IPS-NIHi11 (cell line): ENCODE measurements at regions not wholly inside any gene's neighbourhood (a gene's known extent, or its start where the extent isn't known, plus 50 kb on each side); places are given as distances from the start of the nearest gene placed in this dataset.
A peak's percentile ranks its signal among the peaks of the same experiment; 100 is the strongest.

Experiments used
- DNase-seq: peaks from one replicate; pipeline ENCODE4 v3.0.0; 2012; ENCODE audit warnings: mixed read lengths, low spot score

DNA sequence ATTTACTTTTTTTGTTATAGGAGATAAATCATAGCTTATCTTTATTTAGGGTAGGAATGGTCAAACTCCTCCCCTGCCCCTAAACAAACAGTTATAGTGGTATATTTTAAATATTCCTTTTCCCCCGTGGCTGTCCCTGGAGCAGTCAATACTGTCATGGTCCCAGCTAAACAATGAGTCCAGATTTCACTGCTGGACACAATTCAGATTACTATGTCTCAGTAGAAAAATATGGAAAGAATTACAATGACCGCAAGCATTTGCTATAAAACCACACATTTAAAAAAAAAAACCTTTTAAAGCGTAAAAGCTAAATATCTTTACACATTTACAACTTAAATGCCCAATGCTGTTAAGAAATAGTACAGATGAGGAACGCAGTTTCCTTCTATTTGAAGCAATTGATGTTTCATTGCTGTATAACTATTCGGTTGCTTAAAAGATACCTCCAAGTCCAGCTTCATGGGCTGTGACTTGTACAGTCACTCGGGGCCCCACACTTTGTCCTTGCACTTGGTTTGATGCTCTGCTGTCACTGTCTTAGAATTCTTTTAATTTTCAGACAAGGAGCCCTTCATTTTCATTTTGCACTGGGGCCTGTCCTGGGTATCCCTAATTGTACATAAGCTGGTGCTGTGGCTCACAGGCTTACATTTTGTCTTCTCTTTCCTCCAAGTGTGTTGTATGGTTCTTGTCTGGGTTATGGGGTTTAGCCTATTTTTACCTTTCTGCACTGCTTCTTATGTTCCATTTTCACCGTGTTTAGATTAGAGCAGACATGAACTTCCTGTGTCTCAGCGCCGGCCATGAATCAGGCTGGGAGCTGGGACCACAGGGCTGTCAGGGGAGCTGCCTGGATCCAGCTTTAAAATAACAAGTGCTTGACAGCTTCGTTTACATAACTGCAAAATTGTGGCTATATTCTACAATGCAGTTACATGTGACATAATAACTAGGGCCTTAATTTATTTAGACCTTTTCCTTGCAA is 530.2 kb upstream of the FZD8 start:
- DNase-seq: no peak

DNA sequence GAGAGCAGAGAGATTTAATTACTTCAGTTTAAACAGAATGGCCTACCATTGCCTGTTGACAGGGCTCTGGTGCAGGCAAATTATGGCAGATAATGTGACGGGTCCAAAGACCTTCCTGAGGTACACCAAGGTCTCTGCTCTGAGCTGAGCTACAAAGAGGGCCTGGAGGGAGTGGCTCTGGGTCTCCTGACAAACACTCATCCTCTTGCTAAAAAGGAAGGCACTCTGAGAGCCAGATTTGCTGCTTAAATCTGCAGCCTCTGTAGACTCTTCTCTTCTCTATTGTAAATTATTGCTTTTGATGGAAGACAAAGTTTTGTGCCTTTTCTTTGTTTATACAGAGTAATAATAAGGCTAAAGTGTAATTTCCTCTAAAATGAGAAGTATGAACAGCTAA is 529.5 kb upstream of the FZD8 start:
- peak; percentile 19 for DNase-seq

DNA sequence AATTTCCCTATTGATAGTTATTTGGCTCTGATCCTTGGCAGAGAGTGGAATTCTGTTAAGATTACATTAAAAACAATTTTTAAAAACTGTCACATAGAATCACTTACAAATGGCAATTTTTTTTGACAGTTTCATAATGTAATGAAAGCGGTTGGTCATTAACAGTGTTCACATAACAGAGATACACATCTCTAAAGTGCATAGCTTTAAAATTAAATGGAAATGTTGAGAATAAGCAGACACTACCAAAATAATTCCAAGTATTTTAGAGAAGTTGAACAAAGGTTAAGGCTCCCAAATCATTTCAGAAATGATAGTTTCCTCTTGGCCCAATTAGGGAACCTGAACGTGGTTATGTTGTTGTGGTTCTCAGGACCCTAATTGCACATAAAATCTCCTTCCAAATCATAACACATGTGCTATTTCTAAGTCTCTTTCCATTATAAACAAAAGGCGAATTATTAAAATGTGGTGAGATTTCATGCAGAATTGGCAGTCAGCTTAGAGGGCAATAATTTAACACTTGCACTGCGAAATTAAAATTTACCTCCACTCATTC is 528.9 kb upstream of the FZD8 start:
- DNase-seq: no peak

DNA sequence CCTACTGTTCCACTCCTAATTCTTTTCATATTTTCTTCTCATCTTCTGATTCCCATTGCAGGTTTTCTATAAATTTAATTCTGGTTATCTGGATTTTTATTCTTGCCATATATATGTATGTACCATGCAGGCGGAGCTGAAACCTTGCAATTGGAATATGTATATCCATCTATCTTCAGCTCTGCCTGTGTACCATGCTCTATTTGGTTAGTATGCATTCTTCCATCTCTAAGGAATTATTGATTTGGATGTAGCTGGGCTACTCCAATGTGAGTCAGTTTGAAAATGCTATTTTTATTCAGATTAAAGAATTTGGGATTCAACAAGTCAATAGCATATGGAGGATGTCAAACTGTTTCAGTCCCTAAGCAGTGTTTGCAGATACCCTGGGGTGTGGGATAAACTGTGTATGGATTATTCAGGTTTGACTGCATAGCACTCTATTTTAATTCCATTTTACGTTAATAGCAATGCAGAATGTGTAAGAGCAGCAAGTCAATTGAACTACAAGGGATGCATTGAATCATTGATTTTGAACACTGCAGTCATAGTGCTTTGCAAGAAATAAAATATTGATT is 528.1 kb upstream of the FZD8 start:
- DNase-seq: no peak

DNA sequence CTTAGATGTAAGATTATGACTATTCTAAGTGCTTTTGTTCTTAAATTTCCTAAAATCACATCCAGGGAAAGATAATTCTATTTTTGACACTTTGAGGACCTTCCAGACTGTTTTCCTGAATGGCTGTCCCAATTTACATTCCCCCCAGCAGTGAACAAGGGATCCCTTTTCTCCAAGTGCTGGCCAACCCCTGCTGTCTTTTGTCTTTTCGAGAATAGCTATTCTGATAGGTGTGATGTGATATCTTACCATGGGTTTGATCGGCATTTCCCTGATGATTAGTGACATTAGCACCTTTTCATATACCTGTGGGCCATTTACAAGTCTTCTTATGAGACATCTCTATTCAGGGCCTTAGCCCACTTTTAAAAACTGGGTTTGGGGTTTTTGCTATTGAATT is 526.7 kb upstream of the FZD8 start:
- DNase-seq: no peak

DNA sequence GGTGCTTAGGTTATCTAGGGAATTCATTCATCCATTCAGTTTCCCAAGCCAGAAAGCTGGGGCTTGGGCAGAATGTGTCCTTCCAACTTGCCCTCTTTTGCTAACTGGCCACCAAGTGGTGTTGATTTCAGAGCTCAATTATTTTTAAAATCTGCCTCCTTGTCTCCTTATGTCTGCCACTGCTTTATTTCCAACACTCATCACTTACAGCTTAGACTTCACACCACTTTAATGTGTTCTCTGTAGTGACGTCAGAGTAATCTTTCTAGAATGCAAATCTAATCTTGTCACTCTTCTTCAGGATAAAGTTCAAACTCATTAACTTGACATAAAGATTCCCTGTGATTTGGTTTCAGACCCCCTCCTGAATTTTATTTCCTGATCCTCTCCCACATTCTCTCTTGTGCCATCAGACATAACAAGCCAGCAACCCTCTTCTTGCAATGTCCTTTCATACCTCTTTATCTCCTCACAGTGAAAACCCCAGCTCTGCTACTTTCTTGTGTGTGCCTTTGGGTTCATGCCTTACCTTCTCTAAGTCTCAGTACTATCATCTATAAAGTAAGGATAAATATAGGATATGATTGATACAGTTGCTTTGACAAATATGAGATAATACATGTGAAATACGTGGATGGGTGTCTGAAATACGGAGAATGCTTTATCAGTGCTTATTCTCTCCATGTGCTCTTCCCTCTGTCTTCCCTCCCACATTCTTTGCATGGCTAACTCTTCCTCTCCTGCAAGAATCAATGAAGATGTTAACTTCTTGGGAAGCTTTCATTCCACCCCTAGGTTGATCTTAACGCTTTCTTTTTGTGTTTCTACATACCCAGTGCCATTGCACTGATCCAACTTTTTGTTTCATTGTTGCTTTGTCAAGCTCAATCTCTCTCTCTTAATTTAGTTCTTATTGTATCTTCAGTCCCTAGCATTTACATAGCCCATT is 522.7 kb upstream of the FZD8 start:
- no peak for DNase-seq

DNA sequence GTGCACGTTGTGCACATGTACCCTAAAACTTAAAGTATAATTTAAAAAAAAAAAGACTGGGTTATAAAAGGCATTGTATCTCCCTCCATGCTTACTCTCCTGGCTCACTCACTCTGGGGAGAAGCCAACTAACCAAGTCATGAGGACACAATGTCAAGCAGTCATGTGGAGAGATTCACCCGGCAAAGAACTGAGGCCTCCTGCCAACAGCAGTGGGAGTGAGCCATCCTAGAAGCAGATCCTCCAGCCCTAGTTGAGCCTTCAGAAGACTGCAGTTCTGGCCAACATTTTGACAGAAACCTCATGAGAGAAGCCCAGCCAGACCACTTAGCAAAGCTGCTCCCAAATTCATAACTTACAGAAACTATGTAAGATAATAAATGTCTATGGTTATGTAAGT is 521.7 kb upstream of the FZD8 start:
- no peak for DNase-seq

DNA sequence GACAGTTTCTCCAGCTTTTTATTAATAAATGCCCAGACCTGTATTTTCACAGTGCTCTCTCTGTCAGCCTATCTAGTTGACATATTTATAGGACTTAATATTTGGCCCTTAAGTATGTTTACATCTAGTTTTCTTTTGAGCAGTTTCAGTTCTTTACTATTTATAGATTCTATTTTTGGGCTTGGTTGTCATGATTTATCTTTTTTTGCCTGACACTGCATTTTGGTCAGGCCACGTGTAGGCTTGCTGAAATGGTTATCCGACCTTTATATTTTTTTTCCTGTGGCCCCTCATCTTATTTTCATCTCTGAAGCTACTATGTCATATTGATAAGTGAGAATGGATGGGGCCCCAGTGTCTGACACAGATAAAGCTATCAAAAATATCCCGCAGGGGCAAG is 515.4 kb upstream of the FZD8 start:
- no peak for DNase-seq

DNA sequence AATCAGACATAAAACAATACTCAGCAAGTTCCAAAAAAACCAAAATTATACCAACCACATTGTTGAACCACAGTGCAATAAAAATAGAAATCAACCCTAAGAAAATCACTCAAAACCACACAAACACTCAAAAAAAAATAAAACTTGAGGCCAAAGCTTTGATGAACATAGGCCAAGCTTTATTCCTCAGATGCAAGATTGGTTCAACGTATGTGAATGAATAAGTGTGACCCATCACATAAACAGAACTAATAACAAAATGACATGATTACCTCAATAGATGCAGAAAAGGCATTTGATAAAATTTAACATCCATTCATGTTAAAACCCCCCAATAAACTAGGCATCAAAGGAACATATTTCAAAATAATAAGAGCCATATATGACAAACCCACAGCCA is 506.1 kb upstream of the FZD8 start:
- DNase-seq: no peak

DNA sequence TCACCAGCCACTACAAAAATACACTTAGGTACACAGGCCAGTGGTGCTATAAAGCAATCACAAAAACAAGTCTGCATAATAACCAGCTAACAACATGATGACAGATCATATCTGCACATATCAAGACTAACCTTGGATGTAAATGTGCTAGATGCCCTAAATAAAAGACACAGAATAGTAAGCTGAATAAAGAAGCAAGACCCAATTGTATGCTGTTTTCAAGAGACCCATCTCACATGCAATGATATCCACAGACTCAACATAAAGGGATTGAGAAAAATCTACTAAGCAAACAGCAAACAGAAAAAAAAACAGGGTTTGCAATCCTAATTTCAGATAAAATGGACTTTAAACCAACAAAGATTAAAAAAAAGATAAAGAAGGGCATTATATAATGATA is 505.4 kb upstream of the FZD8 start:
- DNase-seq: no peak

DNA sequence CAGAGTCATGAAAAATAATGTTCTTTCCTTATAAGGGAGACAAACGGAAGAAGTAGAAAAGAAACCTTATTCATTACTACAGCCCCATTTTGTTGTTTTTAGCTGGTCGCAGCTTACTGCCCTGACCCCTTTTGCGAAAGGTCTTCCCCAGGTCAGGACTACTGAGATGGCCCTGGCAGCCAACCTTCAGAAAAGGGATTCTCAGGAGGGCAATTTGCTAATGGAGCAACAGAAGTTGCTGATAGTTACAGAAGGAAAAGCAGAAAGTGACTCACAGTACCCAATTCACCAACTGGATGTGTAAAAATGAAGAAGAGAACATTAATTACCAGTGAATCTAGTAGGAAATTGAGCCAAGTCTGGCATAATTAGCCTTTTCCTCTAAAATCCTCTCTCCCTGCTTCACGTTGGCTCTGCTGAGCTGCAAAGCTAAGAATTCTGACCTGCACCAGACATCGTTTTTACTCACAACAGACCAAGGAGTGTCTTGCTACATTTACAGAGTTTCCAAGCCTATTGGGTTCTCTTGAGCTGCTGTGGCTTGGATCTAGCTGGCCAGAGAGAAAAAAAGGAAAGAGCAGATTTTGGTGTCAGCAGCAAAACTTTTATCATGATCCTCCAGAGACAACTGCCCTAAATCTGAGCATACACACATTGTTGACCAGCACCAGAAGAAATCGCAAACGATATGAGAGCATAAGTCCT is 499.9 kb upstream of the FZD8 start:
- DNase-seq: no peak

DNA sequence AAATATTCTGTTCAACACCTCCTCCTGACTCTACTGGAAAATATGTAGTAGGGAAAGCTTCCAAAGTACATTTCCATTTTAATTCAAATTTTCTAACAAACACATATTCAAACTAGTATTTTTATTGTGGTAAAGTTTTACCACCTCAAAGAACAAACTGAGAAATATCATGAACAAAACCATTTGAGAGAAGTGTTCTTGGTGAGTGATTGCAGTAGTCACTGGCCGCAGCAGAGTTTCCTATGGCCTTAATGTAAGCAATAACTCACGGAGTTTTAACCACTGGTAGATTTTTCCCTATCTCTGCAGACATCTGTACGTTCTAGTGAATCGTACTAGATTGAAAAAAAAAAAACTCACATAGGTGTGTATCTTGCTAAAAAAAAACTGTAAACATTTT is 487.0 kb upstream of the FZD8 start:
- no peak for DNase-seq

DNA sequence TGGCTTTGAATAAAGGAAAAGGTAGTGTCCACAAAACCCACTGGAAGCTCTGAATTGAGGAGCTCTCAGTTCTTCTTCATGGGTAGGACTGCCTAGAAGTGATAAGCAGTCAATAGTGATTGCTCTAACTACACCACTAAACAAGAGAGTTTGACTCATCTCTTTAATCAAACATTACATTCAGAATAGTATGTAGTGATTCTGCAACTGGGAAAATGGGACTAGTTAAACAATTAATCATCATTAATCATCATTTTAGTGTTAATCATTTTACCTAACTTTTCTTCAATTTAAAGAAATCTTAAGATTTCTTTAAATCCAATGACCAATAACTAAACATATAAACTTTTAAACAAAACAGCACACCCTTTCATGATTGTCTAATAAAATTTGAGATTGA is 484.0 kb upstream of the FZD8 start:
- no peak for DNase-seq

DNA sequence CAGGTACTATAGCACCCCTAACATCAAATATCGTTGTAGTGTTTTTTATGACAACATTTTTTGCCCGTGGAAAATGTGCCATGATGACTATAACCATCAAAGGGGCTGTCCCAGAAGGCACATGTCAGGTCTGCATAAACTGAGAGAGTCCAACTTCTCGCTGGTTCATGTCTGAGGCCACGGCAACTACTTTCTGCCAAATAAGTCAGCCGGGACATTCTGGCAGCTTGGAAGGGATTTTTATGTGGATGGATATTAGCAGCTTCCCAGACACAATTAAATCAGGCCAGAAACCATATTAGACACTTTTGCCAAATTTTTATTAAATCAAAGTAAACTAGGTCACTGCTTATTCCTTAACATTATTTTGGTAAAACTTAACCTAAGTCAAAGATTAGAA is 477.4 kb upstream of the FZD8 start:
- DNase-seq: no peak

DNA sequence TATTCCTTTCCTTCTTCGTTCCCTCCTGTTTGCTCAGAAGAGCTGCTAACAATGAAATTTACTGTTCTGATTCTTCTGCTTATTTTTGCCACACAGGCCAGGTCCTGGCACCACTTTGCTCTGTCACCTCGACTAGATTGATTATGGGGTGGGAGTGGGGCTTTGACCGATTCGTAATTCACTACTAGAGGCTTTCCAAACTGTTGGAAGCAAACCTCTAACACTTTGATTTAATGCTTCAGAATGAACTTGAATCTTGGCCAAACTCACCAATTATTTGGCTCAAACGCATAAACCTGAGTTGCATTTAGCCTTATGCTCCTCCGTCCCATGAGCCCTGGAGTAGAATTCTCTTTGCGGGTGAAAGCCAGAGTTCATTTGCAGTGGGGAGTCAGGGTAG is 476.2 kb upstream of the FZD8 start:
- DNase-seq: no peak

DNA sequence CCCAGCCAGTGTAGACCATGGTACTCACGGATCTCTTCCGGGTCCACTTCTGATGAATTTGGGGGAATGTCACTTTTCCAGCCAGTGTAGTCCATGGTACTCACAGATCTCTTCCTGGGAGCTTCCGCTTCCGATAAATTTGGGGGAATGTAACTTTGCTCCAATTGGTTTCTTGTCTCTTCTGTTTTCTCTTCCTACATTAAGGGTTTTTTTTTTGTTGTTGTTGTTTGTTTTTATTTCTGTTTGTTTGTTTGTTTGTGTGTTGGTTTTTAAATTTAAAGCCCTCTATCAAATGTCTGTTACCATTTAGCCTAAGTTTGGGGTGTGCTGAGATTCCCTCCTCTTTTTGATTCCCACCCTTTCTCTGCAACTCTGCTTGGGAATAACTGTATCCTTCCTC is 475.8 kb upstream of the FZD8 start:
- DNase-seq: no peak

DNA sequence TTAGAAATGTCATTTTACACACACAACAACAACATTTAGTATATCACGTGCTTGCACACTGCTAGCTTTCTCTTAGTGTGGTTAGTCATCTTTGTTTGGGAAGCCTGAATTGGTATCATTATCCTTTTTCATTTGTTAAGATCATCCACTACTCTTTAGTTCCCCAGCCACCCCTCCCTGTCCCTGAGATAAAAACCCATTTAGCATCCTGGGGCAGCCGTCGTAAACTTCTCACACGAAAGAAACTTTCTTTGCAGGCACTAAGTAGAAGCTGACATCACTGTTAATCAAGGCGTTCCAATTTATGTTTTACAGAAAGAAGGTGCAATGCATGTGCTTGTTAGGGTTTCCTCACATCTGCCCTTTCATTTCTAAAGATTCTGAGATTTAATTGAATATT is 475.1 kb upstream of the FZD8 start:
- no peak for DNase-seq

DNA sequence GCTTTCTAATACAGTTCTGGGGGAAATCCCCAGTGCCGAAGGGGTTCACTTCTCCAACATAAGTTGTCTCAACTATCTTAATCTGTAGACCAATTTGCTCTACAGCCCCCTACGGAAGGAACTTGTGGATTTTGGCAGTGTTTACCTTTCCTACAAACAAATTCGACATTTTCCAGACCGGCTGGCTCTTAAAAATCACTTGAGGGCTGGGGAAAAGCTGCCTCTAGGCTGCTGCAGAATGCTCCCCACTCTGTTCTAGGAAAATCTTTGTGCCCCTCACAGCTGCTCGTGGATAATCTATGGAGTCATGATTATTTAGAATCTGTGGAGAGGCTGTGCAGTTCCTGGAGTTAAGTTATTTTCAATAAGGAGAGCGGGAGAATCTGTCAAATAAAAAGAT is 474.6 kb upstream of the FZD8 start:
- DNase-seq: no peak

DNA sequence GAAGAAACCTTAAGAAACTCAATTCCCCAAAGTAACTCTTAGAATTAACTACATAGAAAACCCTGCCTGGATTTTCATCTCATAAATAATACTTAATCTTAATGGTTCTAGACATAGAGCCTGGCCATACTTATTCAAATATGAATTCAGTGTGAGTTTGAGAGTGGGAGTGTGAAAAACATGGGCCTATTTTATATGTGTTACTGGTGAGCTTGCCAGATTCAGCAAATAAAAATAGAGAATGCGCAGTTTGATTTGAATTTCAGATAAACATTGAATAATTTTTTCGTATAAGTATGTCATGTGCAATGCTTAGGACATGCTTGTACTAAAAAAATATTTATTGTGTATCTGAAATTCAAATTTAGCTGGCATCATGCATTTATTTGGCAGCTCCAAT is 473.9 kb upstream of the FZD8 start:
- no peak for DNase-seq

DNA sequence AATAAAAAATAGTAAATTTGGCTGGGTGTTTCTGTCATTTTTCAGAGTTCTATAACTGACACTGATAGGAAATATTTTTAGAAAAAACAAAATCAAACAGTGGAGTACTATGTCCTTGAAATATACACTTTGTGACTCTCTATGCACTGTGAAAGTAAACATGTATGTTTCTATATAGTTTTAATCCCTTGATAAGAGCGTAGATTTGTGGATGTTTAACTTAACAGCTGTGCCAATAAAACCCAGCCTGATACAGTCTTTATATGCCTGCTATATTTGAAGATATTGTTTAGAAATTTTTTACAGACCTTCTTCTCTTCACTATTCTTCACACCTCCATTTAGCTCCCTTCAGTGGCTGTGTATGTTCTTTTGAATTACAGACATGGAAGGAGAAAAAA is 473.3 kb upstream of the FZD8 start:
- no peak for DNase-seq

DNA sequence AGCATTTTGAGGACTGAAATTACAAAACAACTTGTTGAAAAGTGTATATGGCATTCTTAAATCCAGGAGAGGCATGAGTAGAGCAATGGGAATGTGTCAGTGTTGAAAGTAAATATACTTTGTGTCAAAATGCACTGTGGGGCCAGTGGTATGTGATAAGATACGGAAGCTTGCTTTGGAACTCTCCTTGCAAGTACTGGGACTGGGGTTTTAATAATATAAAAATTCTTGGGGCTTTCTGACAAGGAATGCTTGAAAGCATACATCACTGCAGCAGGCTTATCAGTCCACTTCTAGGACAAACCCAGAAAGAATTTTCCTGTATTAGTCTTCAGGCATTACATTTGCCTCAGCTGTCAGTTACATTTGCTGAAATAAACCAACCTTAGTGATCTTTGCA is 472.8 kb upstream of the FZD8 start:
- no peak for DNase-seq

DNA sequence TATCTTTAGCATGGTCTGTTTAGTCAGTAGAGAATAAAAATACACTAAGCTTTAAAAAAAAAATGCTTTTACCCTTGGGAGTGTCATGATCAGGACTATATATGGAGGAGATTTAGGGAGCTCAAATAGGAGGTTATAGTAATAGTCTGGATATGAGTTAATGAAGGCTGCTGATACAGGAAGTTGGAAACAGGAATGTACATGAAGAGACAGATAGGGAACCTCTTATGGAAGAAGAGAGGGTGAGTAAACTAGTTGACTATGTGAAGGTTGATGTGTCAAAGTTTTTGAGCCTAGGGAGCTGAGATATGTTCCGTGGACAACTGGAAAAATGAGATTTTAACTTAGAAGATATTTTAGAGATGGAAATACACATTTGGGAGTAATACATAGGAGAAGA is 472.0 kb upstream of the FZD8 start:
- no peak for DNase-seq
